GM21576 (cell line): ENCODE measurements at regions not wholly inside any gene's neighbourhood (a gene's known extent, or its start where the extent isn't known, plus 50 kb on each side); places are given as distances from the start of the nearest gene placed in this dataset.
"Not testable (repeated sequence)": the region's sequence is repeated elsewhere in the genome, so short reads cannot be mapped to it uniquely, and the experiment has no call there.

Experiments used
- ATAC-seq: cut with Tn5 transposase; IDR thresholded peaks from one replicate; pipeline ENCODE4 v1.9.1; 2021; ENCODE audit warnings: mild to moderate bottlenecking, moderate library complexity; ENCODE audit not compliant: unreplicated experiment

DNA sequence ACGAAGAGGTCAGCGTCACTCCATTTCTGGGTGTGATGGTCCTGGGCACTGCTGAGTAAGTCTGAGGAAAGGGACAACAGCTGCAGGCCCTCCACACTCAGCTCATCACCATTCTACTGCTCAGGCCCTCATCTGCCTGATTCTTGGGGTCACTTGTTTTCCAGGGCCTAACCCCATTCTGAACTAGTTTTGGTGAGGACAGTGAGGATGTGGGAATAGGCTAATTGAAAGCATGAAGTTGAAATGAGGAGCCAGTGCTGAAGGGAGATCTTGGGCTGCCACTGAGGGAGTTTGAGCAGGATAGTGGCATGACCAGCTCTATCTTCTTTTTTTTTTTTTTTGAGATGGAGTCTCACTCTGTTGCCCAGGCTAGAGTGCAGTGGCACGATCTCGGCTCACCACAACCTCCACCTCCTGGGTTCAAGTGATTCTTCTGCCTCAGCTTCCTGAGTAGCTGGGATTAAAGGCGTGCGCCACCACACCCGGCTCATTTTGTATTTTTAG lies 155.7 kb downstream of the VEGFA start:
- not testable (repeated sequence) for ATAC-seq

GRCh38 chr6:43924222-43924702 lies 154.3 kb downstream of the VEGFA start:
- ATAC-seq, result no peak

DNA sequence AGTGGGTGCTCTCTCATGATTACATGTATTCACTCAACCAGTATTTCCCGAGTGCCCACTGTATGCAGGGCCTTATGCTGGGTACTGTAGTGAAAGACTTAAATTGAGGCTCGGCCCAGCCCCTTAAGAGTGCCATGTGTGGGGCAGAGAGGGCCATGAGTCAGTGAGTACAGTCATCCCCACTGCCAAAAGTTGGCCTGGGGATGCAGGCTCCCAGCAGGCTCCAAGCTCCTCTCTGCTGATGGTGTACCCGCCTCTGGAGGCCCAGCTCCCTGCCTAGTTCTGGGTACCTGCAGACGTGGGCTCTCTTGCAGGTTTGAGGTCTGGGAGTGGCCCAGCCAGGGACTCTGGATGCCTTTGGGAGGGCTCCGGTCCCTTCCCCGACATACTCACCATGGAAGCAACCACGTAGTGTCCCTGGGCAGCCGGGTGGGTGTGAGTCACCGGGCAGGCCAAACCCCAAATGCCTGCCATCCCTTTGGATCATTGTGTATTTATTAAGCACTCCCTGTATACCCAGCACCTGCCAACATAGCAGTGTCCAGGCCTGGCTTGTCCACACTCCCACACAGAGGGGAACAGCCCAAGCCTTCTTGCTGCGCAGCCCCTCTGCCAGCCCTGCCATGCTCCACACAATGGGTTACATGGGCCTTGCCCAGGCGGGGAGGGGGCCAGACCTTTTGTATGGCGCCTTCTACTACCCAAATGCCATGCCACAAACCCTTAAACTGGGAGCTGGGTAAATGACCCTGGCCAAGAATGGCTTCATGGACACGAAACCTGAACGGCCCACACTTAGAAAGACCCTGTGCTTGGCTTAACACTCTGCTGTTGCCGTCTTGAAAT lies 153.6 kb downstream of the VEGFA start:
- no peak for ATAC-seq

- no peak for ATAC-seq
Measured at GRCh38 chr6:43922426-43923375, 152.7 kb downstream of the VEGFA start.

DNA sequence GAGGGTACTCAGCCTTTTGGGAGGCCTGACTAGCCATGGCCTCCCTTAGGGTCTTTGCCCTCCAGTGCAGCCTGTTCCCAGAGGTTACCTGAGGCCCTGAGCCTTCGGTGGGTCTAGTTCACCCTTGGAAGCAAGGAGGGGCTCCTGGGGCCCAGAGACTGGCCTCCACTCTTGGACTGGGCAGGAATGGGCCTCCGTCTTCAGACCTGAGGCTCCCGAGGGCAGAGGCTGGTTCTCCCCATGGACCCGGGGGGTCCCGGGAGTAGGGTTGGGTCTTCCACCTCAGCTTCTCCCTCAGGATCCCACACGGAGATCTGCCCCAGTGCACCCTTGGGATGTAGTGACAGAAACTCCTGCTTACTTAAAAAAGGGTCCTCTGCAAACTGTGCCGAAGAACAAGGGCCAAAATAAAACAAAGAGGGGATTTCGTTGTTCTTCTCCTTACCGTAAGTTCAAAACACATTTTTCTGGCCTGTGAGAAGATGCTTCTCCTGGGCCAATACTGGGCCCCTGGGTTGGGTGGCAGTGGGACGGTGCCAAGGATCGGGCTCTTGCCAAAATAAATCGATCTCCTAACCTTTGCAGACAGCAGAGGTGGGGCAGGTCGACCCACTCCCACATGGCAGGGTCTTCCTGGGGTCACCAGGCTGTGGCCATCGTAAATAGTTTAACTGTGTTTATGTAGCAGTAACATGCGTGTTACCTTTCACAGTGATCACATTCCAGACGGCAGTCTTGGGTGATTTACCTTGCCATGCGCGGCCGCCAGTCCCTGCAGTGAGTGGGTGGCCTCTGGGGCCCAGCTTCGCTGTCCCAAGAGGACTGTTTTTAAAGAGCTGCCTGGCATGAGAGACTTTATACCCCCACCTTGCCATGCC lies 151.8 kb downstream of the VEGFA start:
- no peak for ATAC-seq

GRCh38 chr6:43921039-43921438 lies 151.0 kb downstream of the VEGFA start:
- ATAC-seq, result no peak

DNA sequence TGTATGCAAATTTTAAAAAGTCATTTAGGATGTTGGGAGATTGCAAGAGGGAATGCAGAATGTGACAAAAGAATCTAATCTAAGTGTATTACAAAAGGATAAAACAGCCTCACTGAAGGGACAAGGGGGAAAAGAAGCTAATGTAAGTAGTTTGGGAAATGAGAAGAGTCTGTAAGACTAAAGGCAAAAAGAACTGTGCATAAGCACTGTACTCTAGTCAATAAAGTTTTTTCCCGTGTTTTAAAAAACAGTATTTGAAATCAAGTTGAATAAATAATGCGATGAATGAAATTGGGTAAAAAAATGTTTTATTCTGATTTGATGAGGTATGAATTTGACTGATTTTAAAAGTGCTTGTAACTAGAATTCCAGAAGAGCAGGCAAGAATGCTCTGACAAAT lies 149.8 kb downstream of the VEGFA start:
- no peak for ATAC-seq

GRCh38 chr6:43917878-43918382 lies 147.9 kb downstream of the VEGFA start:
- ATAC-seq, result no peak

GRCh38 chr6:43916924-43917877 lies 147.2 kb downstream of the VEGFA start:
- ATAC-seq, result no peak

DNA sequence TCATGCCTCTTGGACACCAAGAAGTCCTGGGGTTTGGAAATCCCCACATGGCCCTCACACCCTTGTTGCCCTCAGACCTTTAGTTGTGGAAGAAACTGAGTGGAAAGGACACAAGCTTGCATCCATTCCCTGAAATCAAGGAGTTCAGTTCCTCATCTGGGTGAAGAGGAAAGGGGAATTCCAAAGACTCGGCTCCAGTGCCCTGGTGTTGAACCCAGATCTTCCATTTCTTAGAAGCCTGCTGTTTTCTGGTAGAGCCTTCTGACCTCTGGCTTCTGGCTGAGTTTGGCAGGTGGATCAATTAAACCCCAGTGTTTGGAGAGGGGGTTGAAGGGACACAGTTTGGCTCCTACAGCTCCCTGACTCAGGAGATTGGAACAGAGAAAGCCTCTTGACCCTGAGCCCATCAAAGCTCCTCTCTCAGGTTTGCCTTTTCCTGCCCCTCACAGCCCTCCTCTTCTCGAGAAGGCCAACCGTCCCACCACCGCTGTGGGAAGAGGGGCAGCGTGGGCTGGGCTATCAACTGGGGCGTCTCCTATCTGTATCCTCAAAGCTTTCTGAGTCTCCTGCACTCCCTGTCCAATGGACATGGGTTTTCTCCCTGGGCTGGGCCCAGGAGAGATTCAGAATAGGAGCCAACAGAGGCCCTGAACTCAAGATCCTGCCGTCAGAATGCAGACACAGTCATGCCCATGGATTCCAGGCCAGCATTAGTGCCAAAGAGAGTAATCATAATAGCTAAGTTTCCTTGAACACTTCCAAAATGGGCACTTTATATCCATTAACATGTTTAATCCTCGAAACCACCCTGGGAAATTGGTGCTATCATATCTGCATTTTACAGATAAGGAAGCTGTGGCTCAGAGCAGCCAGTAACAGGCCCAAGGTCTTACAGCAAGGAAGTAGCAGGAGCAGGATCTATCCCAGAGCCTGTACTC lies 146.2 kb downstream of the VEGFA start:
- no peak for ATAC-seq

- no peak for ATAC-seq
Measured at GRCh38 chr6:43915208-43915869, 145.3 kb downstream of the VEGFA start.

DNA sequence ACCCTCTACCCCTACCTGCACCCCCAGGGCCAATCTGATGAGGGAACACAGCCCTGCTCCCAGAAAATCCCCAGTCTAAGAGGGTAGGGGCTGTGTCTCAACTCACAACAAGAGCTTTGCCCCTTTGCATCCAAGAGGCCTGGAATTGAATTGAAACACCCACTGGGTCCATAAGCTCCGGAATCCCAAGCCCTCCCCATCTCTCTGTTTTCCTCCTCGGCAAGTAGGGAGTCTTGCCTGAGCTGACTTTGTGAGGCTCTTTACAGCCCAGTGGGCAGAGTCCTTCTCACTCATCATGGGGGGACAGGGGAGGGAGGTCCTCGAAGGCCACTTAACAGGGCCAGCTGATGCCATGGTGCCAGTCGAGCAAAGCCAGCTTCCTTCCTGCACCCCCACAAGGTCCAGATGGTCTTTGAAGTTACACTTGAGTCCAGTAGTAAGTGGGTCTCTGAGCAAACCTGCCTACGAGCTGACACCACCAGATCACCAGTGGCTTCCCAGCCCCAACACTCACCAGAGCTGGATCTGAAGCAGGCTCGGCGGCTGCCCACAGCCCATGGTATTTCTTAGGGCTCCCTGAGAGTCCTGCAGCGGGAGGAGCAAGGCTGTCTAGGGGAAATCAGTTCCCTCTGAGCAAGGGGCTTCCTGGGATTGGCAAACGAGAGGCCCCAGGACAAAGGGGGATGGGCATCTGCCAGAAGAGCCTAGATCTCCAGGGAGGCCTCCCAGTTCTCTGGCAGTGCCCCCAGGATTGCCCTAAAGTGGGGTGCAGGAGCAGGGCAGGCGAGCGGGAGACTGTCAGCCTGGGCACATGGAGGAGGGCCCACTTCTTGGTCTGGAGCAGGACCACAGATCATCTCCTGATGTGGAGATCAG lies 144.5 kb downstream of the VEGFA start:
- ATAC-seq, result no peak

DNA sequence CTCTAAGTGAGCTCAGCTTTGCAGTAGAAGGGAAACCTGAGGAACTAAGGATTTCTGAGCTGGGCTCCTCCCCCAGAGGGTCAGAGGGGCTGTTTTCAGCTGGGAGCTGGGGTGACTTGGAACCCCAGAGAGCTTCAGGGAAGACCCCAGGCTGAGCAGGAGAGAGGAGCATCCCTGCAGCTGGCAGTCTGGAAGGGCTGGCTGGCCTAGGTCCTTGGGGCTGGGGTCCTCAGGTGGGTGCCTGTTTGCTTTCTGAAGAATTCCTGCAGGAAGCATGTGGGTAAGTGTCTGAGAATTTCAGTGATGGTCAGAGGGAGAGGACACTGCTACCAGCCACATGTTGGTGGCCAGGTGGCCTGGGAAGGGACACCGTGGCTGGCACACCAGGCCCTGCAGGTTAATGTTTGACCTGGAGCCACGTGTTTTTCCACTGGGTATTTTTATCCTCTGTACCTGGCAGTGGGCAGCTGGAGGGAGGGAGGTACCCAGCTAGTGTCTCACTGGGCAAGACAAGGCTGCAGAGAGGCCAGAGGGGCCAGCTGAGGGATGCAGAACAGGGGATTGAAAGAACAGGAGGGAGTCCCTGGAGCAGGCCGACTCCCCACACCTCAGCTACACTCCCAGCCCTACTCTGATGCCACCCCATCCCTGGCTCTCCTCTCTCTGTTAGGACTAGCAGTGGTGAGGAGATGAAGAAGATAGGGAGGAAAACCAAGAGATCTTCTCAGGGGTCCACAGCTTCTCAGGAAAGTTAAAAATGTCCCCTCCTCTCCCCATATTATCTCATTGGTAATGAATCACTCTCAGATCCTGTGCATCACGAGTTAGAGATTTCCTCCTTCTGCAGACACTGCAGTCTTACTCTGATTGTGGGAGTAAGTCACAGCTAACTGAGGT lies 143.6 kb downstream of the VEGFA start:
- ATAC-seq, result no peak

- ATAC-seq, result no peak
Measured at GRCh38 chr6:43912598-43913371, 142.8 kb downstream of the VEGFA start.

DNA sequence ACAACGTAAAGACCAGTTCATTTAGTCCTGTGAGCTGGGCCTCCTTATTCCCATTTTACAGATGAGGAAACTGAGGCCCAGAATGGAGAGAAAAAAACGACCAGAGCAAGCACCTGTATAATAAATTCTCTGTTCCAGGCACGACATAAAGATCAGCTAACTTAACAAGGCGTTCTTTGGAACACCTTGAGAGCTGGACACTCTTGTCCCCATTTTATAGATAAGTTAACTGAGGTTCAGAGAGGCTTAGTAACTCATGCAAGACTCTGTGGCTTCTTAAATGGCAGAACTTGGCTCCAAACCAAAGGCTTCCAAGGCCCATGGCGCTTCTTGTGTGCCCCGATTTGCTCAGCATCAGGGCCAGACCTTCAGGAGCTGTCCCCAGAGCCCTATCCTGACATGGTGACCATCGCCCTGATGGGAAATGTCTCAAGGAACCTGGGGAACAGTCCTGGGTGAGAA lies 142.1 kb downstream of the VEGFA start:
- ATAC-seq, result no peak
